ENCODE measurements at regions not wholly inside any gene's neighbourhood (a gene's known extent, or its start where the extent isn't known, plus 50 kb on each side); places are given as distances from the start of the nearest gene placed in this dataset.

DNA sequence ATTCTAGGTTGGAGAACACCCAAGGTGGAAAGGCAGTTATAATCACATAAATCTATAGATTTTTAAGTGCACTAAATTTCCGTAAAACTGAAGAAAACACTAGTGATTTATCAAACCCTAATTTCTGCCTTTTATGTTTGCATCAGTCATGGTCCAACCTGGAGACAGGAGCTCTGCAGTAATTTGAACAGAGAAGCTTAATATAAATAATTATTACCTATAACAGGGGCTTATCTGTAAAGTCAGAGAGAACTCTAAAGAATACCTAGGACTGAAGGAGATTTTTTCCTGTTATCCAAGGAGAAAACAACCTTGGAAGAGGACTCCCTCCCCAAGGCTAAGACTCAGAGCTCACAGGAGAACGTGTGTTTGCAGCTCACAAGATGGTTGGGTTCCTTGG lies 95.1 kb downstream of the MPP7 start:
- TF ChIP-seq, protein P1, sequence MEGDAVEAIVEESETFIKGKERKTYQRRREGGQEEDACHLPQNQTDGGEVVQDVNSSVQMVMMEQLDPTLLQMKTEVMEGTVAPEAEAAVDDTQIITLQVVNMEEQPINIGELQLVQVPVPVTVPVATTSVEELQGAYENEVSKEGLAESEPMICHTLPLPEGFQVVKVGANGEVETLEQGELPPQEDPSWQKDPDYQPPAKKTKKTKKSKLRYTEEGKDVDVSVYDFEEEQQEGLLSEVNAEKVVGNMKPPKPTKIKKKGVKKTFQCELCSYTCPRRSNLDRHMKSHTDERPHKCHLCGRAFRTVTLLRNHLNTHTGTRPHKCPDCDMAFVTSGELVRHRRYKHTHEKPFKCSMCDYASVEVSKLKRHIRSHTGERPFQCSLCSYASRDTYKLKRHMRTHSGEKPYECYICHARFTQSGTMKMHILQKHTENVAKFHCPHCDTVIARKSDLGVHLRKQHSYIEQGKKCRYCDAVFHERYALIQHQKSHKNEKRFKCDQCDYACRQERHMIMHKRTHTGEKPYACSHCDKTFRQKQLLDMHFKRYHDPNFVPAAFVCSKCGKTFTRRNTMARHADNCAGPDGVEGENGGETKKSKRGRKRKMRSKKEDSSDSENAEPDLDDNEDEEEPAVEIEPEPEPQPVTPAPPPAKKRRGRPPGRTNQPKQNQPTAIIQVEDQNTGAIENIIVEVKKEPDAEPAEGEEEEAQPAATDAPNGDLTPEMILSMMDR (tag by site-specific recombination; IDR thresholded peaks at IDR 0.05): no peak
- TF ChIP-seq ZNF623 (tag by site-specific recombination; IDR thresholded peaks at IDR 0.05): no peak
- TF ChIP-seq SALL2 (tag by site-specific recombination; IDR thresholded peaks at IDR 0.05; ENCODE audit: borderline replicate concordance): no peak
- TF ChIP-seq, protein P2, sequence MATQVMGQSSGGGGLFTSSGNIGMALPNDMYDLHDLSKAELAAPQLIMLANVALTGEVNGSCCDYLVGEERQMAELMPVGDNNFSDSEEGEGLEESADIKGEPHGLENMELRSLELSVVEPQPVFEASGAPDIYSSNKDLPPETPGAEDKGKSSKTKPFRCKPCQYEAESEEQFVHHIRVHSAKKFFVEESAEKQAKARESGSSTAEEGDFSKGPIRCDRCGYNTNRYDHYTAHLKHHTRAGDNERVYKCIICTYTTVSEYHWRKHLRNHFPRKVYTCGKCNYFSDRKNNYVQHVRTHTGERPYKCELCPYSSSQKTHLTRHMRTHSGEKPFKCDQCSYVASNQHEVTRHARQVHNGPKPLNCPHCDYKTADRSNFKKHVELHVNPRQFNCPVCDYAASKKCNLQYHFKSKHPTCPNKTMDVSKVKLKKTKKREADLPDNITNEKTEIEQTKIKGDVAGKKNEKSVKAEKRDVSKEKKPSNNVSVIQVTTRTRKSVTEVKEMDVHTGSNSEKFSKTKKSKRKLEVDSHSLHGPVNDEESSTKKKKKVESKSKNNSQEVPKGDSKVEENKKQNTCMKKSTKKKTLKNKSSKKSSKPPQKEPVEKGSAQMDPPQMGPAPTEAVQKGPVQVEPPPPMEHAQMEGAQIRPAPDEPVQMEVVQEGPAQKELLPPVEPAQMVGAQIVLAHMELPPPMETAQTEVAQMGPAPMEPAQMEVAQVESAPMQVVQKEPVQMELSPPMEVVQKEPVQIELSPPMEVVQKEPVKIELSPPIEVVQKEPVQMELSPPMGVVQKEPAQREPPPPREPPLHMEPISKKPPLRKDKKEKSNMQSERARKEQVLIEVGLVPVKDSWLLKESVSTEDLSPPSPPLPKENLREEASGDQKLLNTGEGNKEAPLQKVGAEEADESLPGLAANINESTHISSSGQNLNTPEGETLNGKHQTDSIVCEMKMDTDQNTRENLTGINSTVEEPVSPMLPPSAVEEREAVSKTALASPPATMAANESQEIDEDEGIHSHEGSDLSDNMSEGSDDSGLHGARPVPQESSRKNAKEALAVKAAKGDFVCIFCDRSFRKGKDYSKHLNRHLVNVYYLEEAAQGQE (tag by site-specific recombination; IDR thresholded peaks at IDR 0.05): no peak
- TF ChIP-seq ZNF629 (tag by site-specific recombination; IDR thresholded peaks at IDR 0.05): no peak
- no peak for TF ChIP-seq ZNF701 (tag by site-specific recombination; IDR thresholded peaks at IDR 0.05)
- TF ChIP-seq, protein P3, sequence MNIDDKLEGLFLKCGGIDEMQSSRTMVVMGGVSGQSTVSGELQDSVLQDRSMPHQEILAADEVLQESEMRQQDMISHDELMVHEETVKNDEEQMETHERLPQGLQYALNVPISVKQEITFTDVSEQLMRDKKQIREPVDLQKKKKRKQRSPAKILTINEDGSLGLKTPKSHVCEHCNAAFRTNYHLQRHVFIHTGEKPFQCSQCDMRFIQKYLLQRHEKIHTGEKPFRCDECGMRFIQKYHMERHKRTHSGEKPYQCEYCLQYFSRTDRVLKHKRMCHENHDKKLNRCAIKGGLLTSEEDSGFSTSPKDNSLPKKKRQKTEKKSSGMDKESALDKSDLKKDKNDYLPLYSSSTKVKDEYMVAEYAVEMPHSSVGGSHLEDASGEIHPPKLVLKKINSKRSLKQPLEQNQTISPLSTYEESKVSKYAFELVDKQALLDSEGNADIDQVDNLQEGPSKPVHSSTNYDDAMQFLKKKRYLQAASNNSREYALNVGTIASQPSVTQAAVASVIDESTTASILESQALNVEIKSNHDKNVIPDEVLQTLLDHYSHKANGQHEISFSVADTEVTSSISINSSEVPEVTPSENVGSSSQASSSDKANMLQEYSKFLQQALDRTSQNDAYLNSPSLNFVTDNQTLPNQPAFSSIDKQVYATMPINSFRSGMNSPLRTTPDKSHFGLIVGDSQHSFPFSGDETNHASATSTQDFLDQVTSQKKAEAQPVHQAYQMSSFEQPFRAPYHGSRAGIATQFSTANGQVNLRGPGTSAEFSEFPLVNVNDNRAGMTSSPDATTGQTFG (tag by site-specific recombination; IDR thresholded peaks at IDR 0.05; ENCODE audit: borderline replicate concordance): no peak
- TF ChIP-seq, protein P4, sequence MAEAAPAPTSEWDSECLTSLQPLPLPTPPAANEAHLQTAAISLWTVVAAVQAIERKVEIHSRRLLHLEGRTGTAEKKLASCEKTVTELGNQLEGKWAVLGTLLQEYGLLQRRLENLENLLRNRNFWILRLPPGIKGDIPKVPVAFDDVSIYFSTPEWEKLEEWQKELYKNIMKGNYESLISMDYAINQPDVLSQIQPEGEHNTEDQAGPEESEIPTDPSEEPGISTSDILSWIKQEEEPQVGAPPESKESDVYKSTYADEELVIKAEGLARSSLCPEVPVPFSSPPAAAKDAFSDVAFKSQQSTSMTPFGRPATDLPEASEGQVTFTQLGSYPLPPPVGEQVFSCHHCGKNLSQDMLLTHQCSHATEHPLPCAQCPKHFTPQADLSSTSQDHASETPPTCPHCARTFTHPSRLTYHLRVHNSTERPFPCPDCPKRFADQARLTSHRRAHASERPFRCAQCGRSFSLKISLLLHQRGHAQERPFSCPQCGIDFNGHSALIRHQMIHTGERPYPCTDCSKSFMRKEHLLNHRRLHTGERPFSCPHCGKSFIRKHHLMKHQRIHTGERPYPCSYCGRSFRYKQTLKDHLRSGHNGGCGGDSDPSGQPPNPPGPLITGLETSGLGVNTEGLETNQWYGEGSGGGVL (tag by site-specific recombination; IDR thresholded peaks at IDR 0.05): no peak
- TF ChIP-seq ZNF211 (tag by site-specific recombination; IDR thresholded peaks at IDR 0.05; ENCODE audit: low read depth): no peak
- no peak for TF ChIP-seq ZNF362 (tag by site-specific recombination; IDR thresholded peaks at IDR 0.05)
- no peak for TF ChIP-seq ZNF423 (tag by site-specific recombination; IDR thresholded peaks at IDR 0.05)
- TF ChIP-seq ELK4 (IDR thresholded peaks at IDR 0.05; ENCODE audit: borderline replicate concordance, low read depth, low read length): no peak
- TF ChIP-seq ZNF274 (IDR thresholded peaks at IDR 0.05; ENCODE audit: low read length): no peak
- TF ChIP-seq ZNF274 (tag by site-specific recombination; IDR thresholded peaks at IDR 0.05; ENCODE audit: borderline replicate concordance): no peak
